ENCODE measurements at regions not wholly inside any gene's neighbourhood (a gene's known extent, or its start where the extent isn't known, plus 50 kb on each side); places are given as distances from the start of the nearest gene placed in this dataset.

- Histone ChIP-seq H3K27me3 (ENCODE audit: low read depth, low read length) (no peaks in the 10 kb centered on the region), H3K9me3 (ENCODE audit: insufficient read depth, low read length) (no peaks in the 10 kb centered on the region), H3K36me3 (replicated peaks; ENCODE audit: low read depth, low read length) (no peaks in the 10 kb centered on the region), H2AFZ (ENCODE audit: low read depth, low read length) (no peak overlapping the region), H4K20me1 (ENCODE audit: insufficient read depth, low read length) (no peaks in the 10 kb centered on the region), H3K4me3 (ENCODE audit: low read length) (no peak overlapping the region), H3K27ac (ENCODE audit: low read length) (no peak overlapping the region), H3K79me2 (ENCODE audit: low read length) (no peaks in the 10 kb centered on the region), H3K9ac (ENCODE audit: low read length) (no peak overlapping the region), H3K4me2 (ENCODE audit: low read length) (no peak overlapping the region), H3K4me1 (ENCODE audit: low read length) (no peaks in the 10 kb centered on the region)
- TF ChIP-seq EZH2phosphoT487 (IDR thresholded peaks at IDR 0.05; ENCODE audit: low read depth): no peak
- TF ChIP-seq, protein P1, sequence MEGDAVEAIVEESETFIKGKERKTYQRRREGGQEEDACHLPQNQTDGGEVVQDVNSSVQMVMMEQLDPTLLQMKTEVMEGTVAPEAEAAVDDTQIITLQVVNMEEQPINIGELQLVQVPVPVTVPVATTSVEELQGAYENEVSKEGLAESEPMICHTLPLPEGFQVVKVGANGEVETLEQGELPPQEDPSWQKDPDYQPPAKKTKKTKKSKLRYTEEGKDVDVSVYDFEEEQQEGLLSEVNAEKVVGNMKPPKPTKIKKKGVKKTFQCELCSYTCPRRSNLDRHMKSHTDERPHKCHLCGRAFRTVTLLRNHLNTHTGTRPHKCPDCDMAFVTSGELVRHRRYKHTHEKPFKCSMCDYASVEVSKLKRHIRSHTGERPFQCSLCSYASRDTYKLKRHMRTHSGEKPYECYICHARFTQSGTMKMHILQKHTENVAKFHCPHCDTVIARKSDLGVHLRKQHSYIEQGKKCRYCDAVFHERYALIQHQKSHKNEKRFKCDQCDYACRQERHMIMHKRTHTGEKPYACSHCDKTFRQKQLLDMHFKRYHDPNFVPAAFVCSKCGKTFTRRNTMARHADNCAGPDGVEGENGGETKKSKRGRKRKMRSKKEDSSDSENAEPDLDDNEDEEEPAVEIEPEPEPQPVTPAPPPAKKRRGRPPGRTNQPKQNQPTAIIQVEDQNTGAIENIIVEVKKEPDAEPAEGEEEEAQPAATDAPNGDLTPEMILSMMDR (IDR thresholded peaks at IDR 0.05; ENCODE audit: low read depth, low read length): no peak
Observed at GRCh38 chr5:91850031-91850430, 466.9 kb upstream of the ARRDC3 start.

GRCh38 chr5:91849069-91849468, 466.0 kb upstream of the ARRDC3 start:
- no peaks in the 10 kb centered on the region for H3K79me2 ChIP-seq (ENCODE audit: low read length)

DNA sequence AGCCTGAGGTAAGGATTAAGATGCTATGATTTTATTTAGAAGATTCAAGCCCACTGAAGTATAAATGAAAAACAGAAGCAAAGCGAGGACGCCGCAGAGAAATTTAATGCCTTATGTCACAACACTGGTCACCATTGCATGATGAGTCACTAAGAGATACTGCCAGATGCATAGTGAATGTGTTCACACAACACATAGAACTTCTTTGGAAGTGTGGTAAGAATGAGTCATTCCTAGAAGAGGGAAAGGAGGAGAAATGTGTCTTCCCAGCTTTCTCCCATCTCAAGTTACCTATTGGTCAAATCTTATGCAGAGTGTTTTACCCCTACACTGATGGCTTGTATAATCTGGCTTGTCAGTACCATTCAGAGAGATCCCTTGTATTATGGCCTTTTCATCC, 465.3 kb upstream of the ARRDC3 start:
- H3K27me3 ChIP-seq (ENCODE audit: low read depth, low read length): no peaks in the 10 kb centered on the region
- no peak overlapping the region for H3K27ac ChIP-seq (ENCODE audit: low read length)
- no peak overlapping the region for H2AFZ ChIP-seq (ENCODE audit: low read depth, low read length)
- H3K9me3 ChIP-seq (ENCODE audit: insufficient read depth, low read length): no peaks in the 10 kb centered on the region
- no peaks in the 10 kb centered on the region for H3K36me3 ChIP-seq (replicated peaks; ENCODE audit: low read depth, low read length)
- H3K4me3 ChIP-seq (ENCODE audit: low read length): no peak overlapping the region
- TF ChIP-seq EZH2phosphoT487 (IDR thresholded peaks at IDR 0.05; ENCODE audit: low read depth): no peak
- TF ChIP-seq, protein P1 (IDR thresholded peaks at IDR 0.05; ENCODE audit: low read depth, low read length): no peak
- H3K4me2 ChIP-seq (ENCODE audit: low read length): no peak overlapping the region
- H3K4me1 ChIP-seq (ENCODE audit: low read length): no peaks in the 10 kb centered on the region
- no peaks in the 10 kb centered on the region for H4K20me1 ChIP-seq (ENCODE audit: insufficient read depth, low read length)
- no peaks in the 10 kb centered on the region for H3K79me2 ChIP-seq (ENCODE audit: low read length)
- no peak overlapping the region for H3K9ac ChIP-seq (ENCODE audit: low read length)

More at GRCh38 chr5:91849069-91849468, 466.0 kb upstream of the ARRDC3 start:
- Histone ChIP-seq H3K27ac (ENCODE audit: low read length) (no peak overlapping the region), H4K20me1 (ENCODE audit: insufficient read depth, low read length) (no peaks in the 10 kb centered on the region), H3K9ac (ENCODE audit: low read length) (no peak overlapping the region), H2AFZ (ENCODE audit: low read depth, low read length) (no peak overlapping the region), H3K4me3 (ENCODE audit: low read length) (no peak overlapping the region), H3K9me3 (ENCODE audit: insufficient read depth, low read length) (no peaks in the 10 kb centered on the region), H3K4me2 (ENCODE audit: low read length) (no peak overlapping the region), H3K4me1 (ENCODE audit: low read length) (no peaks in the 10 kb centered on the region), H3K27me3 (ENCODE audit: low read depth, low read length) (no peaks in the 10 kb centered on the region), H3K36me3 (replicated peaks; ENCODE audit: low read depth, low read length) (no peaks in the 10 kb centered on the region)
- no peak for TF ChIP-seq EZH2phosphoT487 (IDR thresholded peaks at IDR 0.05; ENCODE audit: low read depth)
- TF ChIP-seq, protein P1 (IDR thresholded peaks at IDR 0.05; ENCODE audit: low read depth, low read length): no peak

GRCh38 chr5:91841423-91841822, 458.3 kb upstream of the ARRDC3 start:
- Histone ChIP-seq H4K20me1 (ENCODE audit: insufficient read depth, low read length) (no peaks in the 10 kb centered on the region), H3K4me2 (ENCODE audit: low read length) (no peak overlapping the region), H3K79me2 (ENCODE audit: low read length) (no peaks in the 10 kb centered on the region), H3K9ac (ENCODE audit: low read length) (no peak overlapping the region), H3K27me3 (ENCODE audit: low read depth, low read length) (no peaks in the 10 kb centered on the region), H3K4me1 (ENCODE audit: low read length) (no peaks in the 10 kb centered on the region), H3K36me3 (replicated peaks; ENCODE audit: low read depth, low read length) (no peaks in the 10 kb centered on the region), H2AFZ (ENCODE audit: low read depth, low read length) (no peak overlapping the region), H3K9me3 (ENCODE audit: insufficient read depth, low read length) (no peaks in the 10 kb centered on the region), H3K4me3 (ENCODE audit: low read length) (no peak overlapping the region), H3K27ac (ENCODE audit: low read length) (no peak overlapping the region)
- no peak for TF ChIP-seq EZH2phosphoT487 (IDR thresholded peaks at IDR 0.05; ENCODE audit: low read depth)

- Histone ChIP-seq H3K79me2 (ENCODE audit: low read length) (no peaks in the 10 kb centered on the region), H3K4me3 (ENCODE audit: low read length) (no peak overlapping the region)
- TF ChIP-seq, protein P1 (IDR thresholded peaks at IDR 0.05; ENCODE audit: low read depth, low read length): no peak
- TF ChIP-seq EZH2phosphoT487 (IDR thresholded peaks at IDR 0.05; ENCODE audit: low read depth): no peak
Observed at GRCh38 chr5:91840412-91840811, 457.3 kb upstream of the ARRDC3 start.

More at GRCh38 chr5:91840412-91840811, 457.3 kb upstream of the ARRDC3 start:
- no peak overlapping the region for H3K27ac ChIP-seq (ENCODE audit: low read length)
- H3K4me2 ChIP-seq (ENCODE audit: low read length): no peak overlapping the region
- H2AFZ ChIP-seq (ENCODE audit: low read depth, low read length): no peak overlapping the region
- no peaks in the 10 kb centered on the region for H3K9me3 ChIP-seq (ENCODE audit: insufficient read depth, low read length)
- no peaks in the 10 kb centered on the region for H4K20me1 ChIP-seq (ENCODE audit: insufficient read depth, low read length)
- H3K27me3 ChIP-seq (ENCODE audit: low read depth, low read length): no peaks in the 10 kb centered on the region
- H3K9ac ChIP-seq (ENCODE audit: low read length): no peak overlapping the region
- H3K4me1 ChIP-seq (ENCODE audit: low read length): no peaks in the 10 kb centered on the region
- H3K36me3 ChIP-seq (replicated peaks; ENCODE audit: low read depth, low read length): no peaks in the 10 kb centered on the region

All from OCI-LY3 (cell line).